GM21717 (cell line): ENCODE measurements at regions not wholly inside any gene's neighbourhood (a gene's known extent, or its start where the extent isn't known, plus 50 kb on each side); places are given as distances from the start of the nearest gene placed in this dataset.
"Not testable (repeated sequence)": the region's sequence is repeated elsewhere in the genome, so short reads cannot be mapped to it uniquely, and the experiment has no call there.

Source experiments
- ATAC-seq: cut with Tn5 transposase; IDR thresholded peaks from one replicate; pipeline ENCODE4 v1.9.1; 2021; ENCODE audit warnings: mild to moderate bottlenecking, moderate library complexity; ENCODE audit not compliant: unreplicated experiment

GRCh38 chr11:100409267-100409666 is 277.8 kb upstream of the ARHGAP42 start:
- not testable (repeated sequence) for ATAC-seq

- ATAC-seq = no peak
Observed at GRCh38 chr11:100419518-100419917, 267.6 kb upstream of the ARHGAP42 start.

GRCh38 chr11:100434821-100435641 is 252.1 kb upstream of the ARHGAP42 start:
- no peak for ATAC-seq

GRCh38 chr11:100438376-100438775 is 248.7 kb upstream of the ARHGAP42 start:
- ATAC-seq = no peak

GRCh38 chr11:100441086-100441485 is 246.0 kb upstream of the ARHGAP42 start:
- ATAC-seq = no peak

- no peak for ATAC-seq
Observed at GRCh38 chr11:100442017-100442416, 245.1 kb upstream of the ARHGAP42 start.

GRCh38 chr11:100445231-100445735 is 241.8 kb upstream of the ARHGAP42 start:
- no peak for ATAC-seq

- ATAC-seq = not testable (repeated sequence)
Observed at GRCh38 chr11:100451801-100452460, 235.2 kb upstream of the ARHGAP42 start.

GRCh38 chr11:100459811-100460210 is 227.3 kb upstream of the ARHGAP42 start:
- no peak for ATAC-seq

- ATAC-seq = no peak
Observed at GRCh38 chr11:100460426-100460825, 226.7 kb upstream of the ARHGAP42 start.

- ATAC-seq = no peak
Observed at GRCh38 chr11:100467821-100468508, 219.1 kb upstream of the ARHGAP42 start.

GRCh38 chr11:100469835-100470234 is 217.3 kb upstream of the ARHGAP42 start:
- no peak for ATAC-seq

- ATAC-seq = no peak
Observed at GRCh38 chr11:100472727-100473389, 214.2 kb upstream of the ARHGAP42 start.

- no peak for ATAC-seq
Observed at GRCh38 chr11:100473390-100473740, 213.7 kb upstream of the ARHGAP42 start.

- ATAC-seq = no peak
Observed at GRCh38 chr11:100484948-100485347, 202.1 kb upstream of the ARHGAP42 start.

- ATAC-seq = no peak
Observed at GRCh38 chr11:100498780-100499179, 188.3 kb upstream of the ARHGAP42 start.

- no peak for ATAC-seq
Observed at GRCh38 chr11:100501450-100501849, 185.6 kb upstream of the ARHGAP42 start.

GRCh38 chr11:100512475-100512874 is 174.6 kb upstream of the ARHGAP42 start:
- no peak for ATAC-seq

GRCh38 chr11:100515087-100515486 is 172.0 kb upstream of the ARHGAP42 start:
- ATAC-seq = no peak

GRCh38 chr11:100525197-100525596 is 161.9 kb upstream of the ARHGAP42 start:
- ATAC-seq = no peak

- ATAC-seq = no peak
Observed at GRCh38 chr11:100525635-100526034, 161.5 kb upstream of the ARHGAP42 start.
